Occipital lobe (tissue), 1 donor: ENCODE measurements at regions not wholly inside any gene's neighbourhood (a gene's known extent, or its start where the extent isn't known, plus 50 kb on each side); places are given as distances from the start of the nearest gene placed in this dataset.

Experiments used
- DNase-seq: peaks from one replicate; lab custom pipeline; 2025; lab: John Stamatoyannopoulos, UW

DNA sequence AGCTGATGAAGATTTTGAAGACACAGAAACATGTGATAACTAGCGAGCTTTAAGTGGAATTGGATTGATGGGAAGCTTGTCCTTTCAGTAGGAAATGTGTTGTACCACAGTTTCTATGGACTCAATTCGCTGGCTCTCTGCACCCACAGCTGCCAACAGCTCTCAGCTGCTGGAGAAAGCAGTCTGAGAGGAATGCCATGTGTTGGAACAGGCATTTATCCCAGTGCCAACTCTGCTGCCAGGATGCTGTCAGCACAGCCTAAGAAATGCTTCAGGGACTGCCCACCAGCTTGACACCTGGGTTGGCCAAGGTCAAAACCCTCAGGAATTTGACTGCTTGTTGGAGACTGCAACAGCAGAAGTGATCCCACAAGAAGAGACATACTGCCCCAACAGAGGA, 193.0 kb upstream of the THSD7B start:
- peak; percentile 3 for DNase-seq

DNA sequence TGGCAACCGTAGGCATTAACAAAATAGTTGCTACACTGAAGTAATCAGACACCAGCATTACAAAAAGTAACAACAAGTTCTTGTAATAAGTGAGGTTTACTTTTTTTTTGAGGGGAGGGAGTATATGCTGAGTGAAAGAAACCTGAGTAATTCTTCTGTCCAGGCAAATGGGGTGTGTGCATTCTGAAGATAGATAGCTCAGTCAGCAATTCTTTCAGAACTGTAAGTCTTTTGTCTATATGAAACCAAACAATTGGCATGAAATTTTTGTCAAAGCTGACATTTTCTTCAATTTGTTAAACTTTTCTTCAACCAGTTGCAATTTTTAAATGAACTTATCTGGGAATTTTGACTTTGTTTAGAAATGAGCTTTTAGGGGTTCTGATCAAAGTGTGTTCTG, 208.1 kb upstream of the THSD7B start:
- DNase-seq, result no peak

DNA sequence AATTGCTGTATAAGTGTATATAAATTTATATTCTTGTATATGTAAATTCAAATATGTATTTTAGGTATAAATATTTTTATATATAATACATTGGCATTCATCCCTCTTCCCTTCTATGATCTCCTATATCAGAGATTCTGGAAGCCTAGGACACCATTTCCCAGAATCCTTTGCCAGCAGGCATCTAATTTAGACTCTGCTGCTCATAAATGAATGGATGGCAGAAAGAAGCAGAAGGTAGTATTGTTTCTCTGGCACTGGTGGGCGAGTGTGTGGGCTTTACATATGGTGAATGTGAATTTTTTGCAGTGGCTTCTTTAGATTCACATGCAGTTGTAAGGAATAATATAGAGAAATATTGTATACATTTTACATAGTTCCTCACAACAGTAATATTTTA, 215.2 kb upstream of the THSD7B start:
- no peak for DNase-seq

DNA sequence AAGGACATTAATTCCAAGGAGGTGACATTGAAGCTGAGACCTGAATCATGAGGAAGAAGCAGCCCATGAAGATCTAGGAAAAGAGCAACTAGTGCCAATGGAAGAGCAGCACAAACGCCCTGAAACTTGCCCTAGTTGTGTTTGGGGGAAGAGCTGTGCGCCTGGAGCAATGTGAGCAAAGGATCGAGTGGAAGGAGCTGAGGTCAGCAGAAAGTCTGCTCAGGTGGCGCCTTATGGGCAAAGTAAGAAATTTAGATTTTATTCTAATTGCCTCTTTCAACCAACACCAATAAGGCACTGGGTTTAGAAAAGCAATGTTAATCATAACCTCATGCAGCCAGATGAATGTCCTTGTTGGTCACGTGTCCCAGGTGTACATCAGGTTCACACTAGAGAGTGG, 226.0 kb upstream of the THSD7B start:
- DNase-seq, result no peak

DNA sequence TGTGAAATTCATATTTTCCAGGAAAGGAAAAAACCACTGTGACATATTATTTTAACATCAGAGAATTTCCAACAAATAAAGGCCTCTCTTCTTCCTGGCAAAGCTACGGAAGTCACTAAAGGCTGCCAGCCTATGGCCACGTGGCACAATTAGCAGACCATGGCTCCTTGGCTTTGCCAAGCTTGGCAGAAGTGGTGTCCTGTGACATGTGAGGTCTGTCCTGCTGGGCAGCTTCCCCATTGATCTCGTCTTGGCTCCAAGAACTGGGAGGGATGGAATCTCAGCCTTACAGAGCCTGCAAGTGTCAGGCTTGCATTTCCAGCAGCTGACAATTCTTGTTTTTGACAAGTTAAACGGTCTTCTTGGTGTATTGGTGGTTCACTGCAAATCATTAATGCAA, 226.9 kb upstream of the THSD7B start:
- no peak for DNase-seq

DNA sequence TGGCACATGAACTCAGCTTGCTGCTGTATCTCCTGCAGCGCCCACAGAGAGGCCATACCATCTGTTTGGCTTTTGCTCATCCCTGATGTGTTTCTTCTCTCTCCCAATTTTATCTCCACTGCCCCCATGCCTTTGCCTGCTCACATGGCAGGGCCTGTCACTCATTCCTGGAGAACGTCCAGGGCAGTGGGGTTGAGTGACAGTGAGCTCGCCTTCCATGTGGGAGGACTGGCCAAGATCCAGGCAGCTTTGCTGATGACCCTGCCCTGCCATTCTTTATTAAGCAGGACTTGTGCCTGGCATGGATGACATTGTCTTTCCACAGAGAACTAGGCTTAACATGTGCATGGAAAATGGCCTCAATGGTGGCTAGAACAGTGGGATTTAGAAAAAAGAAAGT, 230.5 kb upstream of the THSD7B start:
- DNase-seq, result no peak

DNA sequence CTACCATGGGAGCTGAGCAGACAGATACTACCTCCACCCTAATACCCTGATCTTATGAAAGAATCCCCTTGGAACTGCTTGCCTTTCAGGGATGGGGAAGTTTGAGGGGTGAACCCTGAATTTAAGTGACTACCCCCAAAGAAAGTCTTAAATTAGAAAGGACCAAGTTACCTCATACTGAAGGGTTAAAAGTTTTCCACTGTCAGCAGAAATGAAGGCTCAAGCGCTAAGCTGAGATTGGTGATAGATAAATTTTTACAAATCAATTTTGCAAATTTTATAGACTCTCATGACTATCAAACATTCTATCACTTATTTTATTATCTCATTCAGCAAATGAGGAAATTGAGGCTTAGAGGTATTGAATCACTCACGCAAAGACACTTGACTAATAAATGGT, 233.2 kb upstream of the THSD7B start:
- DNase-seq, result no peak

DNA sequence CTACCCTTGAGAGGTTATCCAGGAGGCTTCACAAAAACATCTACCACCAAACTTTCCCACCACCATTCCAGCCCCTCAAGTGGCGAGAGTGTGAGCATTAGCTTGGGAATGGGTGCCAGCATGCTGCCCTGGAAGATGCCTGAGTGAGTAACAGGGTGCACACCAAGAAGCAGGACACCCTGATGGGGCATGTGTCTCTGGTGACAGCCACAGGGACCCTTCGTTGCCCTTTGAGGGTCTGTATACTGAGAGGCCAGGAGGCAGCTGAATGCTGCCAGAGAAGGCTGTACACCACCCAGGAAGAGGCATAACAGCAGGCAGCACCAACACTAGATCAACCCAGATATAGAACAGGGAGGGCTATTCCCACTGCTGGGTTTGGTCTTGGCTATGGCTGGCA, 233.6 kb upstream of the THSD7B start:
- no peak for DNase-seq

DNA sequence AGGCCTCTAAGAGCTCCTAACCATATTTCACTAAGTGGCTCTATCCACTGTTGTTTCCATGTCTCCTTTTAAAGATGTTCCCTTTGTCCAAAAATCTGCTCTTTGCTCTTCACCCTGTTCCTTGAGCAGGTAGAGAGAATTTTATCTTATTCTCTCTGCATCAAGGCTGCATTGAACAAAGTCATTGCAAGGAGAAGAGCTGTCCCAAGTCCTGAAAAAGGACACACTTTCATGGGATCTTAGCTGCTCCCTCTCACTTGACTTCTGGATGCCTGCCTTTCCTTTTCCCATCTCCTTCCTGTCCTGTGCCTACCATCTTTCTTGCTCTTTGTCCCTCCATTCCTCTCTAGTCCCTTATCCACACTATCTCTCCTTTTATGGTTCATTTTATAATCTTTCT, 235.2 kb upstream of the THSD7B start:
- DNase-seq, result no peak

DNA sequence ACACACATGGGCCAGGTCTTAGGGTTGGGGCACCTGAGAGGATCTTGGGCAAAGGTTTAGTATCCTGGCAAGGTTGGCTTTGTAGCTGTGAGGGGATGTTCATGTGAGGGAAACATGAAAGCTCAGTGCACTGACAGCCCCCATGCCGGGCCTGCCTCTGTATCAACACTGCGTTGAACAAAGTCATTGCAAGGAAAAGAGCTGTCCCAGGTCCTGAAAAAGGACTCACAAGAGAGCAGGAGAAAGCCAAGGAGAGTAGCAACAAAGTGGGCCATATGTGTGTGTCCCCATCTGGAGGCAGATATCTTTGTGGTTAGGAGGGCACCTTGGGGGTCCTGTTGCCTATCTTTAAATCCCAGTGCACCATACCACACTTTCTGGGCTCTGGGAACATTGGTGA, 237.8 kb upstream of the THSD7B start:
- DNase-seq, result no peak

DNA sequence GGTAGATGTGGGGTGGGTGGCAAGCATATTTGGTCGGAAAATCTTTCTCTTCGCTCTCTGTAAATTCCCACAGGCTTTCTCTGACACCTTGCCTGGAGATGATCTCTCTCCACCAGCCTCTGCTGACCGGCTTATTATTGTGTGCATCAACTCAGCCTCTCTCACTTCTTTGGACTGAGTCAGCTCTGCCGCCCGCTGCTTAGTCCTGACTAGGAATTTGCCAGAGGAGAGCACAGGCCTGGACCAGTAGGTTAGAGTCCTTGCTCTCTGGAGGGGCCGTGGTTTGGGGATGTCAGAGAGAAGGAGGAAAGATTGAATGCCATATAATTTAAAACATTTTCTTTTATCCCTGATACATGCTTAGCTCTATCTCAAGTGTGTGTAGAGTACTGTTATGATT, 242.6 kb upstream of the THSD7B start:
- no peak for DNase-seq

DNA sequence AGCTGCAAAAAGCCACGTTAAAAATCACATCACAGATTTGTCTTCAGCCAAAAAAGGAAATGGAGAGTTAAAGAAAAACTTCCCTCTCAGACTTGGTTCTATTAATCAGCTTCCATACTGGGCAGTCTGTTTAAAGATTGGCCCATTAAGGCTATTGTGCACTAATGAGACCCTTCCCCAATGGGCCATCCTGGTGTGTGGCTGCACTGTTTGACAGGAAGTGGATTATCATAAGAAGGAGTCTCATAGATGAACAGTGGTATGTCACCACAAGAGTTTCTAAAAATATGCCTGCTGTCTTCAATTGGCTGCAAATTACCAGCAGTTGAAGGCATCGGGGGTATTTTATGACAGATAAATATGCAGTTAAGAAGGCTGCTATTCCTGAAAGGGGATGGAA, 247.6 kb upstream of the THSD7B start:
- DNase-seq, result no peak

DNA sequence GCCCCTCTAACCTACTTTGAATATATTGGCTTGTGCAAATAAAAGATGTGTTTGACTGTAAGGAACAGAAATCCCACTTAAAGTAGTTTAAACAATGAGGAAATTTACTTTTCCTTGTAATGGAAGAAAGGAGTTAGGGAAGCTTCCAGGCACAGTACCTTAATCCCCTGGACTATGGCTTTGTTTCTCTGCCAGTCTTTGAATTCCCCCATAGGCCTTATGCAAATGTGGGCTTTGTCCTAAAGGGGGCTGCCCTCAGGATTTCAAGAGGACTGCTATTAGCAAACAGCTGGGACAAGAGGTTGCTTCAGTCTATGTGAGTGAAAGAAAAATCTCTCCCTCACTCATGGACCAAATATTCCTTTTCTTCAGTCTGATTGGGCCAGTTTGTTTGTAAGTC, 255.1 kb upstream of the THSD7B start:
- no peak for DNase-seq

DNA sequence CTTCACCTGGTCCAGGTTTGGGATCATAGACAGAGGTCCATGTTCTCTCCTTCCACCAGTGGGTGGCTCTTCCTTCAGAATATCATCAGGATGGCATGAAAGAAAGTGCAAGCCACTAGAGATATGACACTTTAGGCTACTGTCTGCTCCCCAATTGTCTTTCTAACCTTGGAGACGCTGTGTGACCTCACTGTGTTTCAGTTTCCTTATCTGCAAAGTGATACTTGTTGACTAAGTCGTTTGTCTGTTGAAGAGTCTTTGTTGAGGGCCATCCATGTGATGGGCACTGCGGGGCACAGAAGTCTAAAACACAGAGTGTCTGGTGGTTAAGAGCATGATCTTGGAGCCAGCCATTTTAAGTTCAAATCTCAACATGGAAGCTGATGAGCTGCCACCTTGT, 259.9 kb upstream of the THSD7B start:
- no peak for DNase-seq

DNA sequence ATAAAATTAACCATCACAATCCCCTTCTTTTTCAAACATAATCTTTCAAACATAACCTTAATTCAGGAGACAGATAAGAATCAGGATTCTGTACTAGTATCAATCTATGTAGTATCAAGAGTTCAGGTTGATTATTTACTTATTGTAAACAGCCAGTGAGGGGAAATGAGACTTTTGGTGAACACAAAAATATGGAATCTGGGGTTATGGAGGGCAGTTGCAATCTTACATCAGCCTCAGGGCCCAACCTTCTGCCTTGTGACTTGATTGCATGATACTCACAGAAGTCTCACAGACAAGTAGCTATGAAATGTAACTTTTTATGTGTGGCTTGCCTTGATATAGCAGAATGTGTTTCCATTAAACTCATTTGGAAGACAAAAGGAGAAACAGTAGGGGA, 262.7 kb upstream of the THSD7B start:
- no peak for DNase-seq

DNA sequence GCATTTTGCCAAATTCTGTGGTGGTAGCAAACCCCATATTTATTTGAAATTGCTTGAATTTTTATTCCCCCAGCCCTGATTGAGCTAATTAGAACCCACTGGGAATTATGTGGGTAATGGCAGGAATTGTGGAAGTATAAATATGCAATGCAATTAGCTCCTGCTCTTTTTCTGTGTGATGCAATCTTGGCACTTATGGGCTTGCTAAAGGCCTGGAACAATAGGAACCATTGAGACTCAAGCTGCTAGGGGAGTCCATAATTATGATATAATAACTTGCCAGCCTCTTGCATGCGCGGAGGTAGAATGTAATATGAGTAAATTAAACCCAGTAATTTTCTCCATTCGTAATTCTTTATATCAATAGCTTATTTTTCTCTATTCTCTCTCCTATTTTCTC, 267.6 kb upstream of the THSD7B start:
- no peak for DNase-seq

DNA sequence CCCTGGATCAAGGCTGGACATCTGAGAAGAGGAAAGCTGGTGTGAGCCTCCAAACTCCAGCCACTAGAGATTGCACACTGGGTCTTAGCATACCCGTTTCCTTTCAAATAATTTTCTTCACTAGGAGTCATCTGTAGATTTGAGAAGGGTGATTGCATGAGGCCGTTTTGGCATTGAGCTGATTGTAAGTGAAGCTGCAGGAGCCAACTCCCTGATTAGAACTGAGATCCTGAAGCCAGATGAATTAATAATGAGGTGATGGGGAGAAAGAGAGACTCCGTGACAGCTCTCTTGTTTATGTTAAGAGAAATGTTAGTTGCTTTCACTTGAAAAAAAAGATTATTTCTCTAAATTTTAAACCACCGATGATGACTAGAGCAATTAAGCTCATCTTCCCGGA, 268.4 kb upstream of the THSD7B start:
- no peak for DNase-seq

DNA sequence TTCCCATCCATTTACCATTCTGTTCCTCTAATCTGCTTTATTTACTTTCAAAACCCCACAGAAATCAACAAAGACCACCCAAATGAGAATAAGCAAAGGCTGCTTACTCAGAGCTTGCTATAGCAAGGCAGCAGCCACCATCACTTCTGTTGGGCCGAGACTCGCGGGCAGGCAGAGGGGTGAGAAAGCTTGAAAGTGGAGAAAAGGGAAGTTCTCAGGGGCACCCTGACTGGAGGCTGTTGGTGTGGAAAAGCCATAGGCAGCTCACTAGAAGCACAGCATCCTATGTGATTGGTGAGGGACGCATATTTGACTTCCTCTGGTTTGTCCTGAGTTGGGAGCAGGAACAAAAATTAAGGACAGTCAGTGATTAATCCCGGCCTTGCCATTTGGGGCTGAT, 269.7 kb upstream of the THSD7B start:
- no peak for DNase-seq

DNA sequence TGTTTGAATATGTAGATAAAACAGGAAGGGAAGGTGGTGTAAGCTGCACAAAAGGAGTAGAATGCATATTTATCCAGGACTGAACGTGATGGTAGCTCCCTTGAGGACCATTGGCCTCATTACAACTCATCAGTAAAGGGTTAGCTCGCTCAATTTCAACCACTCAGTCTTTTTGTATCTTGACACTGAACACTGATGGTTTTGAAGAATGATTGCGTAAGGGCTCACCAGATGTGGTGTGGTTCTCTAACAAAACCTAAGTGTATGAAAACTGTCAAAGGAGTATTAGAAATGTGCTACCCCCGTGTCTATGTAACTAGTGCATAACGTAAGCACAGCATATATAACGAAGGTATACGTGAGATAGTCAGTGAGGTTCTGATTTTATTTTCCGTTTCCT, 272.4 kb upstream of the THSD7B start:
- DNase-seq, result no peak

DNA sequence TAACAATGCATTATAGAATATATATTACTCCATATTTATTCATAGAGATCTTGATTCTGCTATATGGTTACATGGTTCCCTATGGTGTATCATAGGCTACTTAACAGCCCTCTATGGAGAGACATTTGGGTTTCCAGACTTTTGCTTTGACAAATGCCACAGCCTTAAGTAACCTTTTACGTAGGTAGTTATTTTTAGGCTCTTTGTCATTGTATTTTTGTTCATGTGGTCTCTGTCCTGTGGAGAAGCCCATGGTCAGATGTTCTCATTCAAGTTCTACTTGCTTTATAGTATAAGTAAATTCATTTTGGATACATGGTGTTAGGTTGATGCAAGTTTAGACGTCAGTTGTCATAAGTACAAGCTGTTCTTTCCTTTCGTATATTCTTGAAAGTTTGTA, 275.2 kb upstream of the THSD7B start:
- no peak for DNase-seq

DNA sequence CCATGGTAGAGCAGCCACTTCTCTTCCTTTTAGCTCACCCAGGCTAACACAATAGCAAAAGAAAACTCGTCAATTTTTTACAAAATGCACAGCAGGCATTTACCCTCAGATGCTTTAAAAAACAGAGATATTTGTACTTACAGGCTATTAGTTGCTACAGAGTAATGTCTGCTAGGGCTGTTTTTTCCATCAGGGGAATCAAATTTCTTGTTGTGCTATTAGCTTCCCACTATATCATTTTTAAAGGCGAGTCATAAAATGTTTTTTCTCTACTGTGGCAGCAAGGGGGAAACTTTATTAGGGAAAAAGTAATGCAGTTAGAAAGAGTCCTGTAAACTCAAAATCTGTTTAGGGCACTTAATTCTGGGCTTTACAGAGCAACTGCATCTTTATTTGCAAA, 277.9 kb upstream of the THSD7B start:
- DNase-seq, result no peak

DNA sequence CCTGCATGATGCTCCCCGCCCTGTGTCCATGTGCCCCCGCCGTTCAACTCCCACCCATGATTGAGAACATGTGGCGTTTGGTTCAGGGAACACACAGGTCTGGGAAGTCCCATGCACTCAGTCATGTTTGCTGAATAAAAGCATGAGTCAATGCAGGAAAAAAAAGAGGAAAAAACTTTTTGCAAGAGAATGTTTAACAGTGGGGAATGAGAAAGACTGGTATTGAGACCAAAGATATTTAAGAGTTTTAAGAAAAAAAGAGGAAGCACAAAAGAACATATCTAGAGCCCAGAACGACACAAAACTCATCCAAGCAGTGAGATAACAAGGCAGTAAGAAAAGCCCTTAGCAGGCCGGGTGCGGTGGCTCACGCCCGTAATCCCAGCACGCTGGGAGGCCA, 279.2 kb upstream of the THSD7B start:
- DNase-seq, result no peak

DNA sequence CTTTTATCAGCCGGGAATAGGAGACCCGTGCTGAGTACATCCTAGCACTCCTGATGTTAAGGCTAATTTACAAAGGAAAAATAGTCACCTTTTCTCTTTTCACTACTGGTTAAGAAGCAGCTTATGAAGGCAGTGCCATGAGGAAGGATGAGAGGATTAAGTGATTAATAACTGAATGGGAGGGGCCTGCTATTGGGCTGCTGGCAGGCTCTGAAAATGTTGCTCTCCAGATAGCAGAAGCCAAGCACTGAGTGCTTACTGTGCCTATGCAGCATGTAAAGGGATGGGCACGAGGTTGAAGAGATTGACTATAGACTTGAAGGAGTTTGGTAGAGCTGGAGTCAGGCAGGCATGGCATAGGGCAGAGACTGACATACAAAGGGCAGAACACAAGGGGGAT, 282.4 kb upstream of the THSD7B start:
- no peak for DNase-seq

DNA sequence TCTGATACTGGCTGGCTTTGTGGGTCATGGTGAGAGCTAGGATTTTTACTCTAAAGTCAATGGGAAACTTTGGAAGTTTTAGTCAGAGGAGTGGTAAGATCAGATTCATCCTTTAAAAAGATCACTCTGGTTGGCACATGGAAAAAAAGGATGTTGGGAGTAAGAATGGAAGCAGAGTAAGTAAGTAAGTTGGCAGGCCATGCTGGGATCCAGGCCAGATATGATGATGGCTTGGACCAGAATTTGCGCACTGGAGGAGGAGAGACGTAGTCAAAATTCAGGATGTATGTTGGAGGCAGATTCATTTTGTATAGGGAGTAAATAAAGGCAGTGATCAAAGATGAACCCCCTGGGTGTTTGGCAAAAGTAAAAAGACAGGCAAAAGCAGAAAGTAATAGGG, 283.3 kb upstream of the THSD7B start:
- DNase-seq, result no peak

DNA sequence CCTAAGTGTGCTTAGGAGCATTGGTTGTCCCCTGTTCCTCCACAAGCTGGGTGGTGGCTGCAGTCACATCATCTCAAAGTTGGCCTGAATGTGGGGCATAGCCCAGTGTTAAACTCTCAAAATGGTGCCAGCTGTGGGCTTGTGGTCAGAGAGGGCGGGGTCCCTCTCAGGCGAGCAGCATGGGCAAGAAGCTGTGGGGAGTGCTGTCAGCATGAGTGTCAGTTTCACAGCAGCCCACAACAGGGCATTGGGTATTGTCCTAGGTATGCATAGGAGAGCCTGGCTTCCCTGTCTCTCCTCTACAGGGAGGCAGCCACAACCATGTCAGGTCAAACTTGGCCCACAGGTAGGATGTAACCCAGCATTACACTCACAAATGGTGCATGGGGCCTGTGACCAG, 285.6 kb upstream of the THSD7B start:
- DNase-seq, result no peak
